ENCODE measurements at regions not wholly inside any gene's neighbourhood (a gene's known extent, or its start where the extent isn't known, plus 50 kb on each side); places are given as distances from the start of the nearest gene placed in this dataset.

DNA sequence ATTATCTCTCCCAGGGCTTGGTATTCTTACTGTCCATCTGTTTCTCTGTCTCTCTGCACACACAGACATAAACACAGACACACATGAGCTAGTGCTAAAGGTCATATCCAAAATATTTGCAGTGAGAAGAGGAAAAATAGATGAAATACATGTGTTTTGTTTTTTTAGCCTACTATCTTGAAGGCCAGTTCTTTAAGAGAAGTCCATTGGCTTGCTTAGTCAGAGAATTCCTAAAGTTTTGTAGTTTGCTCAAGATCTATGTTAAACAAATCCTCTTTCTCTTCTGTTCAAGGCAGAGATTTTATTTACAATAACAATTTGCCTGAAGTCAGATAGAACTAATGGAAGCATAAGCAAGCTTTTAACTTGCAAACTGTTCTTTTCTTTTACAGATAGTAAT lies 120.0 kb upstream of the AKIRIN2 start:
- Histone ChIP-seq H3K4me2 (ENCODE audit: low read length) (no peak overlapping the region), H3K27ac (ENCODE audit: low read depth, low read length) (no peak overlapping the region), H2AFZ (ENCODE audit: insufficient read depth, low read length, poor library complexity) (no peak overlapping the region), H3K27me3 (ENCODE audit: insufficient read depth, low read length) (no peaks in the 10 kb centered on the region), H2BK12ac (ENCODE audit: low read length) (no peak overlapping the region), H3K18ac (ENCODE audit: low read length) (no peak overlapping the region), H3K14ac (ENCODE audit: low read length) (no peak overlapping the region), H3K9me3 (ENCODE audit: insufficient read depth, low read depth, low read length) (no peaks in the 10 kb centered on the region), H3K4me3 (ENCODE audit: low read depth, low read length) (no peak overlapping the region), H4K91ac (ENCODE audit: low read depth, low read length) (no peak overlapping the region), H3K79me1 (ENCODE audit: low read length) (no peaks in the 10 kb centered on the region), H3K23ac (ENCODE audit: low read length) (no peak overlapping the region), H3K4ac (ENCODE audit: low read depth, low read length) (no peak overlapping the region), H4K8ac (ENCODE audit: low read depth, low read length) (no peak overlapping the region), H2BK5ac (ENCODE audit: low read depth, low read length, poor library complexity) (no peak overlapping the region), H2BK120ac (ENCODE audit: insufficient read depth, low read length, poor library complexity) (no peak overlapping the region), H3K9ac (ENCODE audit: low read length) (no peak overlapping the region), H3K79me2 (ENCODE audit: control insufficient read depth, insufficient read depth, low read length, poor library complexity) (no peaks in the 10 kb centered on the region), H3K4me1 (ENCODE audit: control insufficient read depth in 1 of 2, insufficient read depth in 2 of 2, low read length in 2 of 2) (no peaks in the 10 kb centered on the region), H2AK5ac (ENCODE audit: low read length) (no peak overlapping the region), H3K36me3 (ENCODE audit: control insufficient read depth in 1 of 2, insufficient read depth in 2 of 2, low read length in 2 of 2) (no peaks in the 10 kb centered on the region), H4K12ac (ENCODE audit: low read depth, low read length) (no peak overlapping the region)
- no peak for DNase-seq

DNA sequence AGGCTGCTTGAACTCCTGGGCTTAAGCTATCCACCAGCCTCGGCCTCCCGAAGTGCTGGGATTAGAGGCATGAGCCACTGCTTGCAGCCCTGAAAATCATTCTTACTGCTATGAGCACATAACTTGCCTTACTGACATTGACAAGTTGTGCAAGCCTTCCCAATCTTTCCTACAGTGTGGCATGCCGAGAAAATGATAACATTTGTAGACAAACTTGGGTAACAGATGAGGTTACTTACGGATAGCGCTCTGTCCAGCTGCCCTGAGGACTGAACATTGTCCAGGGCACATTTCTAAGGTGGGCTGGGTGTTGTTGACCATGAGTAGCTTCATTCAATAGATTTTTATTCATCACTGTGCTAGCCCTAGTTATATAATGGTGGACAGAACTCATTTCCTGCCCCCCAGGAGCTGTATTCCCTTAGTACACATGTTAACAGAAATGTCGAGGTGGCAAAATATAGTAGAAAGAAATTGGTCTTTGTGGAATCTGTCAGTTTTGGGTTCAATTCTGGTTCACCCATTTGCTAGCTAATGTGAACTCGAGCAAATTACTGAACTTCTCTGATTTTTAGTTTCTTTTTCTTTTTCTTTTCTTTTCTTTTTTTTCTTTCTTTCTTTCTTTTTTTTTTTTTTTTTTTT lies 118.4 kb upstream of the AKIRIN2 start:
- no peaks in the 10 kb centered on the region for H3K79me2 ChIP-seq (ENCODE audit: control insufficient read depth, insufficient read depth, low read length, poor library complexity)
- no peak overlapping the region for H2BK120ac ChIP-seq (ENCODE audit: insufficient read depth, low read length, poor library complexity)
- H2AK5ac ChIP-seq (ENCODE audit: low read length), result no peak overlapping the region
- no peak overlapping the region for H4K91ac ChIP-seq (ENCODE audit: low read depth, low read length)
- H3K4me1 ChIP-seq (ENCODE audit: control insufficient read depth in 1 of 2, insufficient read depth in 2 of 2, low read length in 2 of 2), result no peaks in the 10 kb centered on the region
- no peak overlapping the region for H3K18ac ChIP-seq (ENCODE audit: low read length)
- H3K9ac ChIP-seq (ENCODE audit: low read length), result no peak overlapping the region
- H3K4me3 ChIP-seq (ENCODE audit: low read depth, low read length), result no peak overlapping the region
- H2BK5ac ChIP-seq (ENCODE audit: low read depth, low read length, poor library complexity), result no peak overlapping the region
- H3K27ac ChIP-seq (ENCODE audit: low read depth, low read length), result no peak overlapping the region
- no CpG with 5 or more reads among the region's 7 CpGs for WGBS (ENCODE audit: extremely low coverage, insufficient coverage, insufficient read length)
- H3K79me1 ChIP-seq (ENCODE audit: low read length), result no peaks in the 10 kb centered on the region
- H2BK12ac ChIP-seq (ENCODE audit: low read length), result no peak overlapping the region
- no peak overlapping the region for H3K4me2 ChIP-seq (ENCODE audit: low read length)
- no peak overlapping the region for H3K4ac ChIP-seq (ENCODE audit: low read depth, low read length)
- H3K9me3 ChIP-seq (ENCODE audit: insufficient read depth, low read depth, low read length), result no peaks in the 10 kb centered on the region
- no peak for DNase-seq
- H4K12ac ChIP-seq (ENCODE audit: low read depth, low read length), result no peak overlapping the region
- H3K23ac ChIP-seq (ENCODE audit: low read length), result no peak overlapping the region
- no peak overlapping the region for H2AFZ ChIP-seq (ENCODE audit: insufficient read depth, low read length, poor library complexity)
- no peak overlapping the region for H4K8ac ChIP-seq (ENCODE audit: low read depth, low read length)
- no peaks in the 10 kb centered on the region for H3K27me3 ChIP-seq (ENCODE audit: insufficient read depth, low read length)
- H3K36me3 ChIP-seq (ENCODE audit: control insufficient read depth in 1 of 2, insufficient read depth in 2 of 2, low read length in 2 of 2), result no peaks in the 10 kb centered on the region
- H3K14ac ChIP-seq (ENCODE audit: low read length), result no peak overlapping the region

DNA sequence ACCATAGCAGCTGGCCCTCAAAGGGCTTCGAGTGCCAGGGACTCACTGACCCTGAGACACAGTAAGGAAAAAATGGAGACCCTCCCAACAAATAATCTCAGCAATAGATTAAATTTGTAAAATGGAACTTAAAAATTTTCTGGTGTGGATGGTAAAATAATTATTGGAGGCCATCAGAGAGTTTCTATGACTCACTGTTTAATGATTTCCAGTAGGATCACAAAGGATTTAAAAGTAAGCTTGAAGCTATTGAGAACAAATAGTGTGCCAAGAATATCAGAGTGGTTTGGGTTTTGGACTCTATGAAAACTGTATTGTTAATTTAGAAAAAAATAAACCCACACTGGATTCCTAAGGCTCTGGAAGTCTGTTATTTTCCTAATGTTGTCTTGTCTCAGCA lies 115.2 kb upstream of the AKIRIN2 start:
- H4K12ac ChIP-seq (ENCODE audit: low read depth, low read length), result no peak overlapping the region
- H3K79me2 ChIP-seq (ENCODE audit: control insufficient read depth, insufficient read depth, low read length, poor library complexity), result no peaks in the 10 kb centered on the region
- no peak overlapping the region for H3K18ac ChIP-seq (ENCODE audit: low read length)
- no peak overlapping the region for H2BK5ac ChIP-seq (ENCODE audit: low read depth, low read length, poor library complexity)
- no peak overlapping the region for H3K4me2 ChIP-seq (ENCODE audit: low read length)
- H4K8ac ChIP-seq (ENCODE audit: low read depth, low read length), result no peak overlapping the region
- no peak overlapping the region for H2BK120ac ChIP-seq (ENCODE audit: insufficient read depth, low read length, poor library complexity)
- H3K9ac ChIP-seq (ENCODE audit: low read length), result no peak overlapping the region
- no peak overlapping the region for H3K27ac ChIP-seq (ENCODE audit: low read depth, low read length)
- H3K36me3 ChIP-seq (ENCODE audit: control insufficient read depth in 1 of 2, insufficient read depth in 2 of 2, low read length in 2 of 2), result no peaks in the 10 kb centered on the region
- H3K9me3 ChIP-seq (ENCODE audit: insufficient read depth, low read depth, low read length), result peaks cover 2% of the 10 kb centered on the region
- no peak for DNase-seq
- no peaks in the 10 kb centered on the region for H3K27me3 ChIP-seq (ENCODE audit: insufficient read depth, low read length)
- no peak overlapping the region for H2AFZ ChIP-seq (ENCODE audit: insufficient read depth, low read length, poor library complexity)
- no peaks in the 10 kb centered on the region for H3K79me1 ChIP-seq (ENCODE audit: low read length)
- H3K4me3 ChIP-seq (ENCODE audit: low read depth, low read length), result no peak overlapping the region
- H3K4ac ChIP-seq (ENCODE audit: low read depth, low read length), result no peak overlapping the region
- WGBS (ENCODE audit: extremely low coverage, insufficient coverage, insufficient read length), result no CpG with 5 or more reads among the region's 1 CpG
- no peak overlapping the region for H3K23ac ChIP-seq (ENCODE audit: low read length)
- no peak overlapping the region for H3K14ac ChIP-seq (ENCODE audit: low read length)
- no peaks in the 10 kb centered on the region for H3K4me1 ChIP-seq (ENCODE audit: control insufficient read depth in 1 of 2, insufficient read depth in 2 of 2, low read length in 2 of 2)
- H2AK5ac ChIP-seq (ENCODE audit: low read length), result no peak overlapping the region
- H2BK12ac ChIP-seq (ENCODE audit: low read length), result no peak overlapping the region
- H4K91ac ChIP-seq (ENCODE audit: low read depth, low read length), result no peak overlapping the region

DNA sequence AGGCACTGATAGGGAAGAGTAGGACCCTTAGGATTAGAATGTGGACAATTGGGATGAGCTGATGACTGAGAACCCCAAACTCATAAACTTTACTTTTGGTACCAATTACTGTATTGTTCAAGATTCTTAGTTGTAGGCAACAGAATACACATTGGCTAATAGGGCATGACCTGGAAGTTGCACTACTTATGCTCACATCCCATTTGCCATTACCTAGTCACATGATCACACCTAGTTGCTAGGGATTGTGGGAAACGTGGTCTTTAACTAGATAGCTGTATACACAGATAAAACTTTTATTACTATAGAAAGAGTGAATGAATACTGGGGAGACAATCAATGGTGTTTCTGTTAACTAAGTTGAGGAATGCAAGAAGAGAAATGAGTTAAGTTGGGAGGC lies 113.4 kb upstream of the AKIRIN2 start:
- H4K91ac ChIP-seq (ENCODE audit: low read depth, low read length), result no peak overlapping the region
- H2BK5ac ChIP-seq (ENCODE audit: low read depth, low read length, poor library complexity), result no peak overlapping the region
- H3K79me2 ChIP-seq (ENCODE audit: control insufficient read depth, insufficient read depth, low read length, poor library complexity), result no peaks in the 10 kb centered on the region
- no peak overlapping the region for H3K4me3 ChIP-seq (ENCODE audit: low read depth, low read length)
- no peak overlapping the region for H3K9ac ChIP-seq (ENCODE audit: low read length)
- H3K4me2 ChIP-seq (ENCODE audit: low read length), result no peak overlapping the region
- no peaks in the 10 kb centered on the region for H3K27me3 ChIP-seq (ENCODE audit: insufficient read depth, low read length)
- H3K9me3 ChIP-seq (ENCODE audit: insufficient read depth, low read depth, low read length), result peaks cover 2% of the 10 kb centered on the region
- H3K79me1 ChIP-seq (ENCODE audit: low read length), result no peaks in the 10 kb centered on the region
- no peak overlapping the region for H3K23ac ChIP-seq (ENCODE audit: low read length)
- no peaks in the 10 kb centered on the region for H3K4me1 ChIP-seq (ENCODE audit: control insufficient read depth in 1 of 2, insufficient read depth in 2 of 2, low read length in 2 of 2)
- DNase-seq, result no peak
- H2AK5ac ChIP-seq (ENCODE audit: low read length), result no peak overlapping the region
- H3K4ac ChIP-seq (ENCODE audit: low read depth, low read length), result no peak overlapping the region
- H3K36me3 ChIP-seq (ENCODE audit: control insufficient read depth in 1 of 2, insufficient read depth in 2 of 2, low read length in 2 of 2), result no peaks in the 10 kb centered on the region
- no peak overlapping the region for H4K8ac ChIP-seq (ENCODE audit: low read depth, low read length)
- no peak overlapping the region for H3K14ac ChIP-seq (ENCODE audit: low read length)
- no peak overlapping the region for H2BK12ac ChIP-seq (ENCODE audit: low read length)
- no peak overlapping the region for H2BK120ac ChIP-seq (ENCODE audit: insufficient read depth, low read length, poor library complexity)
- no CpG with 5 or more reads among the region's 1 CpG for WGBS (ENCODE audit: extremely low coverage, insufficient coverage, insufficient read length)
- H2AFZ ChIP-seq (ENCODE audit: insufficient read depth, low read length, poor library complexity), result no peak overlapping the region
- no peak overlapping the region for H3K18ac ChIP-seq (ENCODE audit: low read length)
- H3K27ac ChIP-seq (ENCODE audit: low read depth, low read length), result no peak overlapping the region
- H4K12ac ChIP-seq (ENCODE audit: low read depth, low read length), result no peak overlapping the region
